ENCODE measurements at regions not wholly inside any gene's neighbourhood (a gene's known extent, or its start where the extent isn't known, plus 50 kb on each side); places are given as distances from the start of the nearest gene placed in this dataset.

DNA sequence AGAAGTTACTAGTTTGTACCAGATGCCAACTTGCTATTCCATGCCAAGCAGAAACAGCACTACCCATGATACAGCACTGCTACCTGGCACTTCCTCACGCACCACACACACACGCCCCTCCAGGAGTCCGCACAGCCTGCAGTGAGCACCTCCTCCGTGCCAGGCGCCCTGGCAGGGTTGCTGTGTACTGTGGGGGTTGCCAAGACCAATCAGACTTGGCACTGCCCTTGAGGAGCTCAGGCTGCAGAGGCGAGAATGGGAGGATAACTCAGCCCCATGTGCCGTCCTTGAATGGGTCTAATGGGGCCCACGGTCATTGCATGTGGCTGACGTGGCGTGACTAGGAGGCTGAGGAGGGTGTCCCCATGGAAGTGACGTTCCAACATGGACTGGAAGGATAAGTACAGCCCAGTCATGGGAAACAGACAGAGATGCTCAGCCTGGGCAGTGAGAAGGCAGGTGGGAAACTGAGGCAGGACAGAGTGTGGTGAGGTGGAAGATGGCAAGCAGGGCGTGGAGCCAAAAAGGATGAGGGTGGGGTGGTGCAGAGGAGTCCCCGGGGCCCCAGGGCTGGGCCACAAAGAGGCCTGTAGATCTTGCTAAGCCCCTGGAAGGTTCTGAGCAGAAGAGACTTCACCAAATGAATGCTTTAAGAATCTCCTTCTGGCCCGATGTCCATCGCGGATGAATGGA lies 65.3 kb upstream of the C14orf180 start:
- ChIA-PET POLR2A (no interaction called here), CTCF (no interaction called here)
- Histone ChIP-seq H3K36me3 (ENCODE audit: control insufficient read depth in 2 of 2, insufficient read depth in 1 of 2, low read length in 2 of 2) (no peaks in the 10 kb centered on the region), H3K27ac (ENCODE audit: extremely low read depth, low read depth, low read length) (no peak overlapping the region), H3K4me3 (ENCODE audit: low read depth, low read length) (no peak overlapping the region), H3K4me1 (ENCODE audit: control insufficient read depth, insufficient read depth, low read length) (no peaks in the 10 kb centered on the region), H3K9me3 (ENCODE audit: control insufficient read depth, insufficient read depth, low read depth, low read length) (no peaks in the 10 kb centered on the region)
- TF ChIP-seq HOXC10 (CRISPR knock-in tag; IDR thresholded peaks at IDR 0.05), result no peak
- no peak for TF ChIP-seq KLF9 (tag by site-specific recombination; IDR thresholded peaks at IDR 0.05; ENCODE audit: low read depth)
- TF ChIP-seq ZNF157 (tag by site-specific recombination; IDR thresholded peaks at IDR 0.05), result peak; percentile 95

DNA sequence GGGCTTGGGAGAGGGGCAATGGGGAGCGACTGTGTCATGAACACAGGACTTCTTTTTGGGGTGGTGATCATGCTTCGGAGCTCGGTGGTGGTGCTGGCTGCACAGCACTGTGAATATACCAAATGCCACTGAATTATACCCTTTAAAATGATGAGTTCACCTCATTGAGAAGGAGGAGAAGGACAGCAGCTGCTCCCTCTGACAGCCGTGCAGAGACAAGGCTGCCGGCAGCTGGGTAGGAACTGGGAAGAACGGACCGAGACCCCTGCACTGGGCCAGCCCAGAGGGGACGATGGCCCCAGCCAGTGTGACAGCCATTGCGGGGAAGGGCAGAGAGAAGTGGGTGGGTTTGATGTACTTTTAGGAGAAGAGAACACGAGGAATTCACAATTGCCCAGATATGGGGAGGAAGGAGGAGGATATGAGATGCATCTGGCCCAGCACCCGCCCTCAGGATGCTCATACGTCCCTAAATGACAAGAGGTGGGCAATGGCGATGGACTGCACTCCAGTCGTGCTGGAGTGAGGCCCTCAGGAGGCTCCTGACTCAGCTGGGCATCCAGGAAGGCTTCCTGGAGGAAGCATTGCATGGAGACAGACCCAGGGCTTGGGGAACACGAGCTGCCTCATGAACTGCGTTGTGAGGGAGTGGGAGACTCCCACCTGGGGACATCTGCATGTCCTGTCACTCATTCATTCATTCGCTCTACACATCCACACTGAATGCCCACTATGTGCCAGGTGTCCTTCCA lies 64.3 kb upstream of the C14orf180 start:
- no peaks in the 10 kb centered on the region for H3K36me3 ChIP-seq (ENCODE audit: control insufficient read depth in 2 of 2, insufficient read depth in 1 of 2, low read length in 2 of 2)
- no peaks in the 10 kb centered on the region for H3K4me1 ChIP-seq (ENCODE audit: control insufficient read depth, insufficient read depth, low read length)
- no peak overlapping the region for H3K27ac ChIP-seq (ENCODE audit: extremely low read depth, low read depth, low read length)
- CTCF ChIA-PET, result no interaction called here
- TF ChIP-seq GLI4 (tag by site-specific recombination; IDR thresholded peaks at IDR 0.05), result no peak
- no peak for TF ChIP-seq ZBTB20 (tag by site-specific recombination; IDR thresholded peaks at IDR 0.05)
- TF ChIP-seq, protein P1, sequence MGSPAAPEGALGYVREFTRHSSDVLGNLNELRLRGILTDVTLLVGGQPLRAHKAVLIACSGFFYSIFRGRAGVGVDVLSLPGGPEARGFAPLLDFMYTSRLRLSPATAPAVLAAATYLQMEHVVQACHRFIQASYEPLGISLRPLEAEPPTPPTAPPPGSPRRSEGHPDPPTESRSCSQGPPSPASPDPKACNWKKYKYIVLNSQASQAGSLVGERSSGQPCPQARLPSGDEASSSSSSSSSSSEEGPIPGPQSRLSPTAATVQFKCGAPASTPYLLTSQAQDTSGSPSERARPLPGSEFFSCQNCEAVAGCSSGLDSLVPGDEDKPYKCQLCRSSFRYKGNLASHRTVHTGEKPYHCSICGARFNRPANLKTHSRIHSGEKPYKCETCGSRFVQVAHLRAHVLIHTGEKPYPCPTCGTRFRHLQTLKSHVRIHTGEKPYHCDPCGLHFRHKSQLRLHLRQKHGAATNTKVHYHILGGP (tag by site-specific recombination; IDR thresholded peaks at IDR 0.05), result no peak
- TF ChIP-seq, protein P2, sequence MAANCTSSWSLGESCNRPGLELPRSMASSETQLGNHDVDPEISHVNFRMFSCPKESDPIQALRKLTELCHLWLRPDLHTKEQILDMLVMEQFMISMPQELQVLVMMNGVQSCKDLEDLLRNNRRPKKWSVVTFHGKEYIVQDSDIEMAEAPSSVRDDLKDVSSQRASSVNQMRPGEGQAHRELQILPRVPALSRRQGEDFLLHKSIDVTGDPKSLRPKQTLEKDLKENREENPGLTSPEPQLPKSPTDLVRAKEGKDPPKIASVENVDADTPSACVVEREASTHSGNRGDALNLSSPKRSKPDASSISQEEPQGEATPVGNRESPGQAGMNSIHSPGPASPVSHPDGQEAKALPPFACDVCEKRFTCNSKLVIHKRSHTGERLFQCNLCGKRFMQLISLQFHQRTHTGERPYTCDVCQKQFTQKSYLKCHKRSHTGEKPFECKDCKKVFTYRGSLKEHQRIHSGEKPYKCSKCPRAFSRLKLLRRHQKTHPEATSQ (tag by site-specific recombination; IDR thresholded peaks at IDR 0.05), result no peak
- no peak for TF ChIP-seq GLI2 (tag by site-specific recombination; IDR thresholded peaks at IDR 0.05; ENCODE audit: borderline replicate concordance, low read depth)
- TF ChIP-seq TCF7L2 (IDR thresholded peaks at IDR 0.05; ENCODE audit: borderline replicate concordance, low read depth, low read length), result no peak
- TF ChIP-seq ZNF623 (tag by site-specific recombination; IDR thresholded peaks at IDR 0.05), result no peak
- POLR2A ChIA-PET, result no interaction called here
- no peaks in the 10 kb centered on the region for H3K9me3 ChIP-seq (ENCODE audit: control insufficient read depth, insufficient read depth, low read depth, low read length)
- no peak overlapping the region for H3K4me3 ChIP-seq (ENCODE audit: low read depth, low read length)

DNA sequence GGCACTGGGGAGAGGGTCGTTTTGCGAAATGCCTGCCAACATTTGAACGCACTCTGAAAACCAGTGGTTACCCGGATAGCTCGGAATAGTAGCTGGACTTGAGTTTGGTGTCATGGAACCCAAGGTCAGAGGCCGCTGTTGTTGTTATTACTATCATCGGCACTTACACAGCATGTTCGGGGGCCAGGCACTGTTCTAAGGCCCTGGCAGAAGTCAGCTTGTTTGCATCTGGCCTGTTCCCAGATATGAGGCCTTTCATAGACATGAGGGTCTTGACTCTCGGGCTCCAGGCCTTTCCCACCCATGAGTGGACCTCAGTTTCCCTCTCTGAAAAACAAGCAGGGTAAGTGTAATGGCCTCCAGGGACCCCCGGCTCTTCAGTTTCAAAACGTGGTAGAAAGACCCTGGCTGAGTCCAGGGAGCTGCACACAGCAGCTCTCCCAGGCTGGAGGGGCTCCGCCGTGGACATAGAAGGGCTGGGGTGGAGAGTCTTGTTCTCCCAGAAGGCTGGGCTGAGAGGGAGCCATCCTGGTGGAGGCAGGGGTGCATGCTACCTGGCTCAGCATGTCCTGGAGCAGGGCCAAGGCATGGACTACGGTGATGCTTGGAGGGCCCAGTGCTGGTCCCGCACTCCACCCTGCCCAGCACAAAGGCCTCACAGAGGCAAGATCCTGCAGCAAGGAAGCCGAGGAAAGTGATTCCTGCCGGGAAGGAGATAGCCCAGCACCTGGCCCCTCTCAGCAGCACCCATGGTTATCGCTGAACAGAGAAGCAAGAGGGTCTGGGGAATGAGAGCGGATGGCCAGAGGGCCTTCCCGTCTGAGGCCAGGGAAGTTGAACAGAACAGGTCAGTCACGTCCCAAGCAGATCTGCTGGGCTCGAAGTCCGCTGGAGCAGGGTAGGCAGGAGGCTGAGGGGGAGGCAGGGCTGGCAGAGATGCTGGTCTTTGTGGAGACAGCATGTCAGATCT lies 63.5 kb upstream of the C14orf180 start:
- POLR2A ChIA-PET, result no interaction called here
- Histone ChIP-seq H3K4me1 (ENCODE audit: control insufficient read depth, insufficient read depth, low read length) (no peaks in the 10 kb centered on the region), H3K36me3 (ENCODE audit: control insufficient read depth in 2 of 2, insufficient read depth in 1 of 2, low read length in 2 of 2) (no peaks in the 10 kb centered on the region), H3K9me3 (ENCODE audit: control insufficient read depth, insufficient read depth, low read depth, low read length) (no peaks in the 10 kb centered on the region), H3K27ac (ENCODE audit: extremely low read depth, low read depth, low read length) (no peak overlapping the region), H3K4me3 (ENCODE audit: low read depth, low read length) (no peak overlapping the region)
- no peak for TF ChIP-seq ZNF629 (tag by site-specific recombination; IDR thresholded peaks at IDR 0.05)
- CTCF ChIA-PET, result no interaction called here

DNA sequence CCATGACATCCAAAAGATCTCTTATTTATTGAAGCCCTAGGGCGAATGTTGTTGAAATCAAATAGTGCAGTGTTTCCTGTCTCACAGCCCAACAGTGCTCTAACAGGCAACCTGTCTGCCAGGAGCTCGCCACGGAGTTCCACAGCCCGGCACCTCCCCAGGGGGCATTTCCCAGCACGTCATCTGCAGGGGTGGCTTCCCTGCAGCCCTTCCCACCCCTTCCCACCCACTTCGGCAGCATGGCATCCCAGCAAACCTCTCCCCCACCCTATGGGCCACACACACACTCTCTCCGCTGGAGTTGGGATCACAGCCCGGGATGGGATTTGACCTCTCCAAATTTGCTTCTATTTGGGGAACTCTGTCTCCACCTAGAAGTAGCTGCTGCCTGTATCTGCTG lies 62.7 kb upstream of the C14orf180 start:
- Histone ChIP-seq H3K4me3 (ENCODE audit: low read depth, low read length) (no peak overlapping the region), H3K27ac (ENCODE audit: extremely low read depth, low read depth, low read length) (no peak overlapping the region), H3K9me3 (ENCODE audit: control insufficient read depth, insufficient read depth, low read depth, low read length) (no peaks in the 10 kb centered on the region), H3K36me3 (ENCODE audit: control insufficient read depth in 2 of 2, insufficient read depth in 1 of 2, low read length in 2 of 2) (no peaks in the 10 kb centered on the region), H3K4me1 (ENCODE audit: control insufficient read depth, insufficient read depth, low read length) (no peaks in the 10 kb centered on the region)
- ChIA-PET CTCF (no interaction called here), POLR2A (no interaction called here)
- TF ChIP-seq ZNF521 (tag by site-specific recombination; IDR thresholded peaks at IDR 0.05), result no peak
- no peak for TF ChIP-seq KLF9 (tag by site-specific recombination; IDR thresholded peaks at IDR 0.05; ENCODE audit: low read depth)
- no peak for TF ChIP-seq ZNF416 (tag by site-specific recombination; IDR thresholded peaks at IDR 0.05)
- no peak for TF ChIP-seq ZNF571 (tag by site-specific recombination; IDR thresholded peaks at IDR 0.05)
- TF ChIP-seq ZNF510 (tag by site-specific recombination; IDR thresholded peaks at IDR 0.05; ENCODE audit: insufficient replicate concordance), result no peak
- TF ChIP-seq ZNF843 (tag by site-specific recombination; IDR thresholded peaks at IDR 0.05), result no peak
- TF ChIP-seq ZNF530 (tag by site-specific recombination; IDR thresholded peaks at IDR 0.05; ENCODE audit: low read depth), result no peak
- TF ChIP-seq TRIM28 (IDR thresholded peaks at IDR 0.05; ENCODE audit: borderline replicate concordance, low read length), result no peak
- TF ChIP-seq ZNF184 (tag by site-specific recombination; IDR thresholded peaks at IDR 0.05), result no peak
- no peak for TF ChIP-seq SP3 (tag by site-specific recombination; IDR thresholded peaks at IDR 0.05)
- TF ChIP-seq, protein P3, sequence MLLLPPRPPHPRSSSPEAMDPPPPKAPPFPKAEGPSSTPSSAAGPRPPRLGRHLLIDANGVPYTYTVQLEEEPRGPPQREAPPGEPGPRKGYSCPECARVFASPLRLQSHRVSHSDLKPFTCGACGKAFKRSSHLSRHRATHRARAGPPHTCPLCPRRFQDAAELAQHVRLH (tag by site-specific recombination; IDR thresholded peaks at IDR 0.05), result no peak
- no peak for TF ChIP-seq SALL2 (tag by site-specific recombination; IDR thresholded peaks at IDR 0.05; ENCODE audit: borderline replicate concordance)

Measured in HEK293 (cell line).